HepG2 (cell line): ENCODE measurements at regions not wholly inside any gene's neighbourhood (a gene's known extent, or its start where the extent isn't known, plus 50 kb on each side); places are given as distances from the start of the nearest gene placed in this dataset.

ENCODE experiments used
- ATF5 ChIP-seq: sonication (generic); formaldehyde crosslinking; IDR thresholded peaks from 2 replicates; pipeline ENCODE4 v1.4.0; 2020; ENCODE audit warnings: mild to moderate bottlenecking, low read depth, missing genetic modification reagents
- HNF4G ChIP-seq, 2 experiments: sonication (generic) in 1 of 2; formaldehyde crosslinking in 1 of 2; IDR thresholded peaks; 2 replicates each; pipeline versions ENCODE4 v1.4.0 to v1.6.1; 2011 to 2020; ENCODE audit warnings: borderline replicate concordance in 2 of 2, low read depth in 2 of 2, mild to moderate bottlenecking in 2 of 2, low read length in 1 of 2, missing genetic modification reagents in 1 of 2, moderate library complexity in 1 of 2
- PAX8 ChIP-seq: sonication (generic); formaldehyde crosslinking; IDR thresholded peaks from 2 replicates; pipeline ENCODE4 v1.8.0; 2022; ENCODE audit warnings: mild to moderate bottlenecking, missing genetic modification reagents, borderline replicate concordance
- POLR2AphosphoS2 ChIP-seq: IDR thresholded peaks from 2 replicates; pipeline ENCODE4 v1.6.1; 2011; ENCODE audit warnings: low read depth, low read length, improper control_type of control experiment
- SKI ChIP-seq: fragments of 450-650 bp; IDR thresholded peaks from one replicate; pipeline ENCODE4 v1.6.1; 2018; ENCODE audit warnings: mild to moderate bottlenecking; ENCODE audit not compliant: partially characterized antibody
- ZNF142 ChIP-seq: sonication (generic); formaldehyde crosslinking; IDR thresholded peaks from 2 replicates; pipeline ENCODE4 v1.4.0; 2020; ENCODE audit warnings: missing genetic modification reagents

- no peak for TF ChIP-seq ZNF142 (CRISPR knock-in tag)
- TF ChIP-seq ATF5 (CRISPR knock-in tag) = no peak
- no peak for TF ChIP-seq POLR2AphosphoS2
- TF ChIP-seq PAX8 = no peak
- TF ChIP-seq SKI = no peak
- no peak for TF ChIP-seq HNF4G (IDR thresholded peaks at IDR 0.05; ENCODE audit: borderline replicate concordance, low read depth, low read length)
- no peak for TF ChIP-seq HNF4G (CRISPR knock-in tag; IDR thresholded peaks at IDR 0.05; ENCODE audit: borderline replicate concordance, low read depth)
Measured at GRCh38 chr2:212692466-212692865, 153.9 kb upstream of the ERBB4 start (continued).
